Vagina (tissue), 2 donors: ENCODE measurements at regions not wholly inside any gene's neighbourhood (a gene's known extent, or its start where the extent isn't known, plus 50 kb on each side); places are given as distances from the start of the nearest gene placed in this dataset.

Source experiments
- DNase-seq, 2 donors: peaks; one replicate each; pipeline ENCODE4 v3.0.0-alpha.2; 2017; ENCODE audit errors: extremely low spot score in 2 of 2
- H3K27ac ChIP-seq: fragments of 200-600 bp; sonication (generic); one replicate; pipeline ENCODE4 v1.5.1; 2019
- H3K27me3 ChIP-seq: fragments of 200-600 bp; sonication (generic); one replicate; pipeline ENCODE4 v1.5.1; 2019
- H3K36me3 ChIP-seq, 2 donors: fragments of 200-600 bp; sonication (generic); one replicate each; pipeline ENCODE4 v1.5.1; 2017 to 2019
- H3K4me1 ChIP-seq: fragments of 200-600 bp; sonication (generic); one replicate; pipeline ENCODE4 v1.5.1; 2019
- H3K4me3 ChIP-seq, 2 donors: fragments of 200-600 bp; sonication (generic); 1 replicate in 1 of 2; 2 replicates in 1 of 2; pipeline ENCODE4 v1.5.1; 2016 to 2019
- H3K9me3 ChIP-seq: fragments of 200-600 bp; sonication (generic); one replicate; pipeline ENCODE4 v1.5.1; 2019
- POLR2A ChIP-seq, 2 donors: fragments of 450-650 bp; IDR thresholded peaks; one replicate each; pipeline ENCODE4 v1.6.1; 2017; ENCODE audit warnings: antibody characterized with exemption in 2 of 2, mild to moderate bottlenecking in 2 of 2, moderate library complexity in 2 of 2
- POLR2AphosphoS5 ChIP-seq, 2 donors: sonication (generic); formaldehyde crosslinking; IDR thresholded peaks; one replicate each; pipeline ENCODE4 v1.9.0; 2017; ENCODE audit warnings: antibody characterized with exemption in 2 of 2, mild to moderate bottlenecking in 2 of 2, low read depth in 1 of 2; ENCODE audit not compliant: insufficient read depth in 1 of 2
- intact Hi-C: fragments of 100-400 bp; cut with DNase I; formaldehyde crosslinking; loops from one replicate; pipeline ENCODE4 v1.15.1; 2023
- TF ChIP-seq, protein P1 (sequence below), 3 experiments: fragments of 450-650 bp in 2 of 3; fragments of 200-600 bp in 1 of 3; sonication (generic) in 1 of 3; IDR thresholded peaks; one replicate each; pipeline ENCODE4 v1.5.1; 2017 to 2019; ENCODE audit warnings: antibody characterized with exemption in 3 of 3, mild to moderate bottlenecking in 2 of 3, moderate library complexity in 2 of 3

DNA sequence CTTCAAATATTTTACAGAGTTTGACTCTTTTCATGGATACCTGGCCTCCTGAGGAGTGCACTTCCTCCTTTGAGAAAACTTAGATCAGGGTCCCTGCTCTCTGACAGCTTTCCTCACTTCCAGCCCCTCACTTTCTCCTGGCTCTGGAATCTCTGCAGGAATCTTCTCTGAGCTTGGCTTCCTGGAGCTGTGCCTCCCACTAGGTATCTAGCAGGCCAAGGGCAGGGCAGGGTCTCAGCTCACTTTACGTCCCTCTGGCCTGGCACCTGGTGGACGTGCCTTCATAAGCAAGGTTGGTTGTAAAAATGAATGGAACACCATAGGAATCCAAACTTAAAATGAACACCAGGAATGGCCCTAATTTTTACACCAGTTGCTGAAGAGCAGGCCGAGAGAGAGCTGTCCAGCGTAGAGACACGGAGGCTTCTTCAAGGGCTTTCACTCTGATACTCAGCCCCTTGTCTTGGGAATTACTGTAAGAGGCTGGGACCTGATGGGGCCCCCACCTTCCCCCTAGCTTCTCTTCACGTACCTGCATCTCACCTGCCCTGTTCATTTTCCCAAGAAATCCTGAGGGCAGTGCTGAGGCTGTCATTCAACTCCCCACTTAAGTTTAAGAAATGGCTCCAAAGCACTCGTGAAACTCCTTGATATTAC, 426.9 kb upstream of the ID2 start:
- H3K9me3 ChIP-seq: no peaks in the 10 kb centered on the region
- no peak overlapping the region for H3K27ac ChIP-seq
- no peak for TF ChIP-seq POLR2AphosphoS5 (IDR thresholded peaks at IDR 0.05; ENCODE audit: insufficient read depth in 1 of 2, low read depth in 1 of 2)
- no peak for TF ChIP-seq POLR2A (IDR thresholded peaks at IDR 0.05)
- TF ChIP-seq, protein P1, sequence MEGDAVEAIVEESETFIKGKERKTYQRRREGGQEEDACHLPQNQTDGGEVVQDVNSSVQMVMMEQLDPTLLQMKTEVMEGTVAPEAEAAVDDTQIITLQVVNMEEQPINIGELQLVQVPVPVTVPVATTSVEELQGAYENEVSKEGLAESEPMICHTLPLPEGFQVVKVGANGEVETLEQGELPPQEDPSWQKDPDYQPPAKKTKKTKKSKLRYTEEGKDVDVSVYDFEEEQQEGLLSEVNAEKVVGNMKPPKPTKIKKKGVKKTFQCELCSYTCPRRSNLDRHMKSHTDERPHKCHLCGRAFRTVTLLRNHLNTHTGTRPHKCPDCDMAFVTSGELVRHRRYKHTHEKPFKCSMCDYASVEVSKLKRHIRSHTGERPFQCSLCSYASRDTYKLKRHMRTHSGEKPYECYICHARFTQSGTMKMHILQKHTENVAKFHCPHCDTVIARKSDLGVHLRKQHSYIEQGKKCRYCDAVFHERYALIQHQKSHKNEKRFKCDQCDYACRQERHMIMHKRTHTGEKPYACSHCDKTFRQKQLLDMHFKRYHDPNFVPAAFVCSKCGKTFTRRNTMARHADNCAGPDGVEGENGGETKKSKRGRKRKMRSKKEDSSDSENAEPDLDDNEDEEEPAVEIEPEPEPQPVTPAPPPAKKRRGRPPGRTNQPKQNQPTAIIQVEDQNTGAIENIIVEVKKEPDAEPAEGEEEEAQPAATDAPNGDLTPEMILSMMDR (IDR thresholded peaks at IDR 0.05): no peak
- no peaks in the 10 kb centered on the region for H3K36me3 ChIP-seq
- no peaks in the 10 kb centered on the region for H3K4me1 ChIP-seq
- no peak overlapping the region for H3K4me3 ChIP-seq
- intact Hi-C loops: no loop called here
- DNase-seq: no peak
- H3K27me3 ChIP-seq: no peaks in the 10 kb centered on the region

DNA sequence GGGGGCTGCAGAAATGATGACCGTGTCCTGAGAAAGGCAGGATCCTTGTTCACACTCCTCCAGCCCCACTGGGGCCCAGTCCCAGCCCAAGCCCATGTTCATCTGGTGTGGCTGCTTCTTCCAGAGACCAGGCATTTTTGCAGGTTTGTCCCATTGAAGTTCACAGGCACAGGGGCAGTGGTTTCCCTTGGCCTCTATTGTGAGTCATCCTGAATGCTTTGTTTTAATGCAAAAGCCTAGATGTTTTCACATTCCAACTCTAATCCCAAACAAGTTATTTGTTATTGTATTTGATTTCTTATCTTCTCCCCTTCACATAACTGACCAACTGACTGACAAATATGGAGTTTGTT, 426.4 kb upstream of the ID2 start:
- Histone ChIP-seq H3K27ac (no peak overlapping the region), H3K4me3 (no peak overlapping the region), H3K9me3 (no peaks in the 10 kb centered on the region), H3K27me3 (no peaks in the 10 kb centered on the region), H3K36me3 (no peaks in the 10 kb centered on the region), H3K4me1 (no peaks in the 10 kb centered on the region)
- DNase-seq: no peak
- intact Hi-C loops: no loop called here
- TF ChIP-seq POLR2A (IDR thresholded peaks at IDR 0.05) (no peak), POLR2AphosphoS5 (IDR thresholded peaks at IDR 0.05; ENCODE audit: insufficient read depth in 1 of 2, low read depth in 1 of 2) (no peak)
- TF ChIP-seq, protein P1 (IDR thresholded peaks at IDR 0.05): no peak

DNA sequence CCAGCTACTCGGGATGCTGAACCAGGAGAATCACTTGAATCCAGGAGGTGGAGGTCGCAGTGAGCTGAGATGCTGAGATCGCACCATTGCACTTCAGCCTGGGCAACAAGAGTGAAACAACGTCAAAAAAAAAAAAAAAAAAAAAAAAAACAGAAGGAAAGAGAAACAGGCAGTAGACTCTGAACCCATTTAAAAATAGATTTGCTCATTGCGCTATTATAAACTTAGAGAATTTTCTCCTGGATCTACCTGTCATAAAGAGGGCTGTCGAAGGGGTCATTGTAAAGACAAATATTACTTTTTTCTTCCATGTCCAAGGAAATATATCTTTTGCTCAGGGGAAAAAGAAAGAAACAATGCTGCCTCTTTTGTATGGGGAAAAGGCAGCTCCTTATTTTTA, 425.0 kb upstream of the ID2 start:
- H3K9me3 ChIP-seq: no peaks in the 10 kb centered on the region

DNA sequence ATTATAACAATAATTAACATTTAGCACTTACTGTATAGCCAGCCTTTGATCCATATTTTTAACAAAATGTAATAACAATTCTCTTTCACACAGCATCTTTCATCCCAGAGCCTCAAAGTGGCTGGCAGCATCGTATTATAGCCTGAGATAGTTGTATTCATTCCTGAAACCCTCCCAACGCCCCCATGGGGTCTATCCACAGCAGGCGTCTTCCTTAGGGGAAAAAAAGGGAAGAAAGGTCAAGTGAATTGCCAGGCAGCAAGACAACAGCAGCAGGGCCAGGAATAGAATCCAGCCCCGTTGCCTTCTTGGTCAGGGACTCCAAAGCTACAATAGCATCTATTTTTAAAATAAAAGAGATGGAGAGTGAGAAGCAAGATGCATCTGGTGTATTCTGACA, 424.4 kb upstream of the ID2 start:
- TF ChIP-seq POLR2AphosphoS5 (IDR thresholded peaks at IDR 0.05; ENCODE audit: insufficient read depth in 1 of 2, low read depth in 1 of 2) (no peak), POLR2A (IDR thresholded peaks at IDR 0.05) (no peak)
- Histone ChIP-seq H3K36me3 (no peaks in the 10 kb centered on the region), H3K27ac (no peak overlapping the region), H3K9me3 (no peaks in the 10 kb centered on the region), H3K27me3 (no peaks in the 10 kb centered on the region), H3K4me3 (no peak overlapping the region), H3K4me1 (no peaks in the 10 kb centered on the region)
- intact Hi-C loops: no loop called here
- no peak for DNase-seq

More for the DNA sequence above, 425.0 kb upstream of the ID2 start:
- Histone ChIP-seq H3K27ac (no peak overlapping the region), H3K27me3 (no peaks in the 10 kb centered on the region), H3K36me3 (no peaks in the 10 kb centered on the region), H3K4me1 (no peaks in the 10 kb centered on the region), H3K4me3 (no peak overlapping the region)
- DNase-seq: no peak
- TF ChIP-seq POLR2A (IDR thresholded peaks at IDR 0.05): no peak
- no peak for TF ChIP-seq POLR2AphosphoS5 (IDR thresholded peaks at IDR 0.05; ENCODE audit: insufficient read depth in 1 of 2, low read depth in 1 of 2)
- TF ChIP-seq, protein P1 (IDR thresholded peaks at IDR 0.05): no peak
- intact Hi-C loops: no loop called here

DNA sequence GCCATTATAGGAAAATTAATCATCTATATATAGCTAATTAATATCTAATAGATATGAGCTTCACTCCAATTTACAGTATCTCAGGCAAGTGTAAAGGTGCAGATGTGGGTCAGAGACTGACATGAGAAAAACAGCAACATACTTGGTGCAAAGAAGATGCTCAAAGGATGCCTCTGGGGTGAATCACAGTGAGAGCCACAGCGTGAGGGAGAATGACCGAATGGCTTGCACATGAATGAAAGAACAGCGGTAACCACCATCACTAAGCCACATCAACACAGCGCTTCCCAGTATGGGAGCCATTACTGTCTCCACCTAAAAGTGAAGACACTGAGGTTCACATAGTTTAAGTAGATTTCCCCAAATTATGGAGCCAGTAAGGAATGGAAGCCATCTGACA, 423.4 kb upstream of the ID2 start:
- no peaks in the 10 kb centered on the region for H3K36me3 ChIP-seq
- TF ChIP-seq, protein P1 (IDR thresholded peaks at IDR 0.05): no peak
- TF ChIP-seq POLR2AphosphoS5 (IDR thresholded peaks at IDR 0.05; ENCODE audit: insufficient read depth in 1 of 2, low read depth in 1 of 2): no peak
- no peak for TF ChIP-seq POLR2A (IDR thresholded peaks at IDR 0.05)
- H3K27ac ChIP-seq: no peak overlapping the region
- H3K27me3 ChIP-seq: no peaks in the 10 kb centered on the region
- H3K4me3 ChIP-seq: no peak overlapping the region
- intact Hi-C loops: no loop called here
- DNase-seq: no peak
- H3K9me3 ChIP-seq: no peaks in the 10 kb centered on the region
- no peaks in the 10 kb centered on the region for H3K4me1 ChIP-seq
